Eye (tissue), 1 donor: ENCODE measurements at regions not wholly inside any gene's neighbourhood (a gene's known extent, or its start where the extent isn't known, plus 50 kb on each side); places are given as distances from the start of the nearest gene placed in this dataset.

ENCODE experiments used
- DNase-seq: peaks from one replicate; pipeline ENCODE4 v3.0.0-alpha.2; 2015

GRCh38 chr13:79805317-79805716 is 324.4 kb downstream of the NDFIP2 start:
- DNase-seq = no peak

- DNase-seq = peak; percentile 31
These were observed 323.0 kb downstream of the NDFIP2 start for GRCh38 chr13:79803989-79804388.

- peak; percentile 52 for DNase-seq
These were observed 322.3 kb downstream of the NDFIP2 start for GRCh38 chr13:79803296-79803695.

- no peak for DNase-seq
These were observed 321.6 kb downstream of the NDFIP2 start for GRCh38 chr13:79802389-79803085.

- DNase-seq = peak; percentile 47
These were observed 318.3 kb downstream of the NDFIP2 start for GRCh38 chr13:79799059-79799867.

- DNase-seq = no peak
These were observed 315.2 kb downstream of the NDFIP2 start for GRCh38 chr13:79796136-79796535.

- no peak for DNase-seq
These were observed 314.0 kb downstream of the NDFIP2 start for GRCh38 chr13:79794931-79795330.

- no peak for DNase-seq
These were observed 311.8 kb downstream of the NDFIP2 start for GRCh38 chr13:79792716-79793115.

GRCh38 chr13:79791471-79792042 is 310.6 kb downstream of the NDFIP2 start:
- no peak for DNase-seq

GRCh38 chr13:79786176-79786575 is 305.2 kb downstream of the NDFIP2 start:
- no peak for DNase-seq

- DNase-seq = peak; percentile 92
These were observed 301.7 kb downstream of the NDFIP2 start for GRCh38 chr13:79782541-79783205.

- DNase-seq = no peak
These were observed 301.0 kb downstream of the NDFIP2 start for GRCh38 chr13:79781829-79782540.

GRCh38 chr13:79780240-79780639 is 299.3 kb downstream of the NDFIP2 start:
- DNase-seq = no peak

GRCh38 chr13:79779761-79780160 is 298.8 kb downstream of the NDFIP2 start:
- peak; percentile 44 for DNase-seq

GRCh38 chr13:79778741-79779460 is 297.9 kb downstream of the NDFIP2 start:
- DNase-seq = no peak

GRCh38 chr13:79777504-79777903 is 296.5 kb downstream of the NDFIP2 start:
- no peak for DNase-seq

- DNase-seq = peak; percentile 39
These were observed 295.8 kb downstream of the NDFIP2 start for GRCh38 chr13:79776531-79777295.

- DNase-seq = peak; percentile 79
These were observed 294.9 kb downstream of the NDFIP2 start for GRCh38 chr13:79775830-79776229.

GRCh38 chr13:79772811-79773210 is 291.9 kb downstream of the NDFIP2 start:
- DNase-seq = no peak

GRCh38 chr13:79771493-79771892 is 290.5 kb downstream of the NDFIP2 start:
- no peak for DNase-seq

GRCh38 chr13:79770056-79770455 is 289.1 kb downstream of the NDFIP2 start:
- DNase-seq = no peak
